HG02870 (cell line): ENCODE measurements at regions not wholly inside any gene's neighbourhood (a gene's known extent, or its start where the extent isn't known, plus 50 kb on each side); places are given as distances from the start of the nearest gene placed in this dataset.

ENCODE experiments used
- ATAC-seq: cut with Tn5 transposase; IDR thresholded peaks from one replicate; pipeline ENCODE4 v1.9.1; 2021; ENCODE audit warnings: mild to moderate bottlenecking, moderate library complexity; ENCODE audit not compliant: unreplicated experiment

- no peak for ATAC-seq
Observed at GRCh38 chr5:143506836-143507552, 103.5 kb upstream of the NR3C1 start.

GRCh38 chr5:143505934-143506333 lies 102.4 kb upstream of the NR3C1 start:
- ATAC-seq: no peak

GRCh38 chr5:143505354-143505753 lies 101.9 kb upstream of the NR3C1 start:
- no peak for ATAC-seq

- ATAC-seq: no peak
Observed at GRCh38 chr5:143501310-143502044, 98.0 kb upstream of the NR3C1 start.

- ATAC-seq: no peak
Observed at GRCh38 chr5:143499480-143500114, 96.1 kb upstream of the NR3C1 start.

GRCh38 chr5:143498821-143499220 lies 95.3 kb upstream of the NR3C1 start:
- no peak for ATAC-seq

- no peak for ATAC-seq
Observed at GRCh38 chr5:143497749-143498148, 94.3 kb upstream of the NR3C1 start.

- ATAC-seq: no peak
Observed at GRCh38 chr5:143496943-143497342, 93.5 kb upstream of the NR3C1 start.

GRCh38 chr5:143495821-143496275 lies 92.4 kb upstream of the NR3C1 start:
- no peak for ATAC-seq

- ATAC-seq: no peak
Observed at GRCh38 chr5:143495110-143495509, 91.6 kb upstream of the NR3C1 start.

- ATAC-seq: no peak
Observed at GRCh38 chr5:143494595-143494994, 91.1 kb upstream of the NR3C1 start.

GRCh38 chr5:143494162-143494561 lies 90.7 kb upstream of the NR3C1 start:
- no peak for ATAC-seq

GRCh38 chr5:143492783-143493182 lies 89.3 kb upstream of the NR3C1 start:
- ATAC-seq: no peak

GRCh38 chr5:143491646-143492045 lies 88.2 kb upstream of the NR3C1 start:
- no peak for ATAC-seq

- ATAC-seq: no peak
Observed at GRCh38 chr5:143488381-143488780, 84.9 kb upstream of the NR3C1 start.

- no peak for ATAC-seq
Observed at GRCh38 chr5:143484601-143485000, 81.1 kb upstream of the NR3C1 start.

- ATAC-seq: no peak
Observed at GRCh38 chr5:143481697-143482531, 78.4 kb upstream of the NR3C1 start.

GRCh38 chr5:143480001-143480400 lies 76.5 kb upstream of the NR3C1 start:
- no peak for ATAC-seq

GRCh38 chr5:143479394-143479793 lies 75.9 kb upstream of the NR3C1 start:
- ATAC-seq: no peak

- no peak for ATAC-seq
Observed at GRCh38 chr5:143476601-143477211, 73.2 kb upstream of the NR3C1 start.

- no peak for ATAC-seq
Observed at GRCh38 chr5:143474616-143475015, 71.1 kb upstream of the NR3C1 start.
